ENCODE measurements at regions not wholly inside any gene's neighbourhood (a gene's known extent, or its start where the extent isn't known, plus 50 kb on each side); places are given as distances from the start of the nearest gene placed in this dataset.

GRCh38 chr9:79127661-79128060 is 444.1 kb upstream of the TLE4 start:
- no peak overlapping the region for H3K4me3 Mint-ChIP-seq
- no peak overlapping the region for H3K27ac Mint-ChIP-seq
- no peaks in the 10 kb centered on the region for H3K9me3 Mint-ChIP-seq
- no peaks in the 10 kb centered on the region for H3K36me3 Mint-ChIP-seq (ENCODE audit: low read depth)
- no peak for ATAC-seq (replicated peaks)
- H3K4me1 Mint-ChIP-seq = no peaks in the 10 kb centered on the region
- no peaks in the 10 kb centered on the region for H3K27me3 Mint-ChIP-seq

- no peak for ATAC-seq (replicated peaks)
- Mint-ChIP-seq H3K9me3 (no peaks in the 10 kb centered on the region), H3K27me3 (no peaks in the 10 kb centered on the region), H3K4me1 (no peaks in the 10 kb centered on the region), H3K36me3 (ENCODE audit: low read depth) (no peaks in the 10 kb centered on the region), H3K27ac (no peak overlapping the region), H3K4me3 (no peak overlapping the region)
Measured at GRCh38 chr9:79129865-79130480, 441.8 kb upstream of the TLE4 start.

- no peak for ATAC-seq (replicated peaks)
- H3K9me3 Mint-ChIP-seq = no peaks in the 10 kb centered on the region
- H3K27ac Mint-ChIP-seq = no peak overlapping the region
- no peaks in the 10 kb centered on the region for H3K36me3 Mint-ChIP-seq (ENCODE audit: low read depth)
- no peak overlapping the region for H3K4me3 Mint-ChIP-seq
- H3K4me1 Mint-ChIP-seq = no peaks in the 10 kb centered on the region
- H3K27me3 Mint-ChIP-seq = no peaks in the 10 kb centered on the region
Measured at GRCh38 chr9:79131246-79131774, 440.5 kb upstream of the TLE4 start.

GRCh38 chr9:79131824-79132377 is 439.9 kb upstream of the TLE4 start:
- Mint-ChIP-seq H3K9me3 (no peaks in the 10 kb centered on the region), H3K4me1 (no peaks in the 10 kb centered on the region), H3K4me3 (no peak overlapping the region), H3K27ac (no peak overlapping the region), H3K27me3 (no peaks in the 10 kb centered on the region), H3K36me3 (ENCODE audit: low read depth) (no peaks in the 10 kb centered on the region)
- ATAC-seq (replicated peaks) = no peak

- H3K27ac Mint-ChIP-seq = no peak overlapping the region
Measured at GRCh38 chr9:79134654-79135053, 437.1 kb upstream of the TLE4 start.

GRCh38 chr9:79135681-79136415 is 435.9 kb upstream of the TLE4 start:
- H3K4me3 Mint-ChIP-seq = no peak overlapping the region
- no peaks in the 10 kb centered on the region for H3K4me1 Mint-ChIP-seq
- ATAC-seq (replicated peaks) = no peak
- H3K9me3 Mint-ChIP-seq = no peaks in the 10 kb centered on the region
- H3K27ac Mint-ChIP-seq = no peak overlapping the region
- no peaks in the 10 kb centered on the region for H3K27me3 Mint-ChIP-seq
- no peaks in the 10 kb centered on the region for H3K36me3 Mint-ChIP-seq (ENCODE audit: low read depth)

More at GRCh38 chr9:79134654-79135053, 437.1 kb upstream of the TLE4 start:
- Mint-ChIP-seq H3K4me3 (no peak overlapping the region), H3K36me3 (ENCODE audit: low read depth) (no peaks in the 10 kb centered on the region), H3K4me1 (no peaks in the 10 kb centered on the region), H3K9me3 (no peaks in the 10 kb centered on the region), H3K27me3 (no peaks in the 10 kb centered on the region)
- ATAC-seq (replicated peaks) = no peak

- Mint-ChIP-seq H3K4me1 (no peaks in the 10 kb centered on the region), H3K27ac (no peak overlapping the region), H3K36me3 (ENCODE audit: low read depth) (no peaks in the 10 kb centered on the region), H3K4me3 (no peak overlapping the region), H3K9me3 (no peaks in the 10 kb centered on the region), H3K27me3 (no peaks in the 10 kb centered on the region)
- no peak for ATAC-seq (replicated peaks)
Measured at GRCh38 chr9:79140751-79141150, 431.0 kb upstream of the TLE4 start.

- peaks cover 3% of the 10 kb centered on the region for H3K9me3 Mint-ChIP-seq
- H3K27ac Mint-ChIP-seq = no peak overlapping the region
- H3K4me1 Mint-ChIP-seq = no peaks in the 10 kb centered on the region
- H3K27me3 Mint-ChIP-seq = no peaks in the 10 kb centered on the region
- no peaks in the 10 kb centered on the region for H3K36me3 Mint-ChIP-seq (ENCODE audit: low read depth)
- ATAC-seq (replicated peaks) = no peak
- H3K4me3 Mint-ChIP-seq = no peak overlapping the region
Measured at GRCh38 chr9:79143211-79143610, 428.6 kb upstream of the TLE4 start.

- Mint-ChIP-seq H3K36me3 (ENCODE audit: low read depth) (no peaks in the 10 kb centered on the region), H3K27ac (no peak overlapping the region), H3K4me1 (no peaks in the 10 kb centered on the region), H3K27me3 (no peaks in the 10 kb centered on the region), H3K4me3 (no peak overlapping the region), H3K9me3 (peaks cover 3% of the 10 kb centered on the region)
- no peak for ATAC-seq (replicated peaks)
Measured at GRCh38 chr9:79145442-79145841, 426.3 kb upstream of the TLE4 start.

GRCh38 chr9:79149585-79149984 is 422.2 kb upstream of the TLE4 start:
- Mint-ChIP-seq H3K4me3 (no peak overlapping the region), H3K27ac (no peak overlapping the region), H3K36me3 (ENCODE audit: low read depth) (no peaks in the 10 kb centered on the region), H3K9me3 (peaks cover 6% of the 10 kb centered on the region), H3K27me3 (peaks cover 3% of the 10 kb centered on the region), H3K4me1 (no peaks in the 10 kb centered on the region)
- no peak for ATAC-seq (replicated peaks)

GRCh38 chr9:79151791-79152190 is 420.0 kb upstream of the TLE4 start:
- no peak for ATAC-seq (replicated peaks)
- H3K4me1 Mint-ChIP-seq = no peaks in the 10 kb centered on the region
- no peak overlapping the region for H3K27ac Mint-ChIP-seq
- no peaks in the 10 kb centered on the region for H3K36me3 Mint-ChIP-seq (ENCODE audit: low read depth)
- H3K4me3 Mint-ChIP-seq = no peak overlapping the region
- peaks cover 6% of the 10 kb centered on the region for H3K27me3 Mint-ChIP-seq
- peaks cover 3% of the 10 kb centered on the region for H3K9me3 Mint-ChIP-seq

GRCh38 chr9:79152306-79152705 is 419.5 kb upstream of the TLE4 start:
- no peak overlapping the region for H3K27ac Mint-ChIP-seq
- peaks cover 3% of the 10 kb centered on the region for H3K9me3 Mint-ChIP-seq
- no peaks in the 10 kb centered on the region for H3K36me3 Mint-ChIP-seq (ENCODE audit: low read depth)
- no peak overlapping the region for H3K4me3 Mint-ChIP-seq
- ATAC-seq (replicated peaks) = no peak
- H3K4me1 Mint-ChIP-seq = no peaks in the 10 kb centered on the region
- peaks cover 7% of the 10 kb centered on the region for H3K27me3 Mint-ChIP-seq

- no peak overlapping the region for H3K27ac Mint-ChIP-seq
- no peaks in the 10 kb centered on the region for H3K36me3 Mint-ChIP-seq (ENCODE audit: low read depth)
- no peak for ATAC-seq (replicated peaks)
- H3K4me1 Mint-ChIP-seq = no peaks in the 10 kb centered on the region
- peaks cover 7% of the 10 kb centered on the region for H3K27me3 Mint-ChIP-seq
- H3K9me3 Mint-ChIP-seq = peaks cover 3% of the 10 kb centered on the region
- no peak overlapping the region for H3K4me3 Mint-ChIP-seq
Measured at GRCh38 chr9:79154806-79155205, 417.0 kb upstream of the TLE4 start.

GRCh38 chr9:79155308-79155707 is 416.5 kb upstream of the TLE4 start:
- Mint-ChIP-seq H3K27ac (no peak overlapping the region), H3K27me3 (peaks cover 10% of the 10 kb centered on the region), H3K4me3 (no peak overlapping the region), H3K36me3 (ENCODE audit: low read depth) (no peaks in the 10 kb centered on the region), H3K4me1 (no peaks in the 10 kb centered on the region), H3K9me3 (peaks cover 3% of the 10 kb centered on the region)
- ATAC-seq (replicated peaks) = no peak

GRCh38 chr9:79163544-79163943 is 408.2 kb upstream of the TLE4 start:
- H3K36me3 Mint-ChIP-seq (ENCODE audit: low read depth) = no peaks in the 10 kb centered on the region
- H3K27ac Mint-ChIP-seq = no peak overlapping the region
- H3K9me3 Mint-ChIP-seq = peaks cover 5% of the 10 kb centered on the region
- no peak for ATAC-seq (replicated peaks)
- peaks cover 15% of the 10 kb centered on the region for H3K27me3 Mint-ChIP-seq
- no peaks in the 10 kb centered on the region for H3K4me1 Mint-ChIP-seq
- no peak overlapping the region for H3K4me3 Mint-ChIP-seq
